OCI-LY7 (cell line): ENCODE measurements at regions not wholly inside any gene's neighbourhood (a gene's known extent, or its start where the extent isn't known, plus 50 kb on each side); places are given as distances from the start of the nearest gene placed in this dataset.

Source experiments
- BruUV-seq: library from RNA; stranded (reverse); fragments of 400-500 nt; replicated peaks from 2 replicates; lab custom pipeline; 2021; lab: Mats Ljungman, UMichigan
- CTCF ChIA-PET: fragments of 300-600 bp; sonication (Branson Sonifier 250); formaldehyde crosslinking; loops from one replicate; lab custom pipeline; 2022; ENCODE audit warnings: antibody characterized with exemption; ENCODE audit not compliant: unreplicated experiment; lab: Charles Lee
- POLR2A ChIA-PET: fragments of 300-600 bp; sonication (Branson Sonifier 250); formaldehyde crosslinking; loops from one replicate; lab custom pipeline; 2022; ENCODE audit warnings: antibody characterized with exemption; lab: Charles Lee
- DNase-seq: peaks from one replicate; pipeline ENCODE4 v3.0.0-alpha.2; 2015; ENCODE audit warnings: low spot score
- H2AFZ ChIP-seq: fragments of 200-600 bp; sonication (generic), shearing (Covaris generic); 2 replicates; pipeline ENCODE4 v1.6.1; 2014; ENCODE audit warnings: mild to moderate bottlenecking, antibody characterized with exemption, low read length, moderate library complexity
- H3K27ac ChIP-seq: fragments of 200-600 bp; sonication (generic); 2 replicates; pipeline ENCODE4 v1.5.1; 2014; ENCODE audit warnings: mixed run types, low read depth, mild to moderate bottlenecking, moderate library complexity, low read length, inconsistent platforms; ENCODE audit not compliant: poor library complexity, severe bottlenecking
- H3K36me3 ChIP-seq: fragments of 200-600 bp; sonication (generic); 2 replicates; pipeline ENCODE4 v1.6.1; 2014; ENCODE audit warnings: mild to moderate bottlenecking, antibody characterized with exemption, low read length, moderate library complexity, mixed read lengths; ENCODE audit not compliant: insufficient read depth
- H3K4me1 ChIP-seq: fragments of 200-600 bp; sonication (generic); 2 replicates; pipeline ENCODE4 v1.5.1; 2014; ENCODE audit warnings: mild to moderate bottlenecking, low read length; ENCODE audit not compliant: insufficient read depth, poor library complexity, severe bottlenecking
- H3K4me2 ChIP-seq: fragments of 200-600 bp; sonication (generic); 2 replicates; pipeline ENCODE4 v1.6.1; 2014; ENCODE audit warnings: mild to moderate bottlenecking, low read length
- H3K4me3 ChIP-seq: fragments of 200-600 bp; sonication (generic); 2 replicates; pipeline ENCODE4 v1.5.1; 2014; ENCODE audit warnings: mild to moderate bottlenecking, low read depth, low read length; ENCODE audit not compliant: poor library complexity, severe bottlenecking
- H3K79me2 ChIP-seq: fragments of 200-600 bp; sonication (generic); 2 replicates; pipeline ENCODE4 v1.6.1; 2016; ENCODE audit warnings: low read depth, mild to moderate bottlenecking, low read length, moderate library complexity, mixed read lengths; ENCODE audit not compliant: insufficient read depth
- H3K9me2 ChIP-seq: fragments of 200-600 bp; sonication (generic); 2 replicates; pipeline ENCODE4 v1.6.1; 2016; ENCODE audit warnings: mild to moderate bottlenecking, low read length, mixed read lengths; ENCODE audit not compliant: insufficient read depth
- H3K9me3 ChIP-seq: fragments of 200-600 bp; sonication (generic); 2 replicates; pipeline ENCODE4 v1.6.1; 2014; ENCODE audit warnings: mild to moderate bottlenecking, mixed run types, low read length, mixed read lengths
- H4K20me1 ChIP-seq: fragments of 200-600 bp; sonication (generic); 2 replicates; pipeline ENCODE4 v1.6.1; 2014; ENCODE audit warnings: mild to moderate bottlenecking, antibody characterized with exemption, low read length, moderate library complexity, mixed read lengths; ENCODE audit not compliant: insufficient read depth
- EZH2phosphoT487 ChIP-seq: fragments of 200-600 bp; sonication (generic); IDR thresholded peaks from 2 replicates; pipeline ENCODE4 v1.6.1; 2018; ENCODE audit warnings: low read depth, borderline replicate concordance, mild to moderate bottlenecking, mixed run types, antibody characterized with exemption, low read length, moderate library complexity, mixed read lengths
- intact Hi-C: fragments of 100-400 bp; cut with micrococcal nuclease; formaldehyde crosslinking; loops from one replicate; pipeline ENCODE4 v1.10.0; 2022; ENCODE audit not compliant: unreplicated experiment
- TF ChIP-seq, protein P1 (sequence below): fragments of 200-600 bp; sonication (generic); conservative IDR thresholded peaks from 2 replicates; pipeline ENCODE4 v1.5.1; 2014; ENCODE audit warnings: mild to moderate bottlenecking, antibody characterized with exemption, low read length, moderate library complexity, mixed read lengths

DNA sequence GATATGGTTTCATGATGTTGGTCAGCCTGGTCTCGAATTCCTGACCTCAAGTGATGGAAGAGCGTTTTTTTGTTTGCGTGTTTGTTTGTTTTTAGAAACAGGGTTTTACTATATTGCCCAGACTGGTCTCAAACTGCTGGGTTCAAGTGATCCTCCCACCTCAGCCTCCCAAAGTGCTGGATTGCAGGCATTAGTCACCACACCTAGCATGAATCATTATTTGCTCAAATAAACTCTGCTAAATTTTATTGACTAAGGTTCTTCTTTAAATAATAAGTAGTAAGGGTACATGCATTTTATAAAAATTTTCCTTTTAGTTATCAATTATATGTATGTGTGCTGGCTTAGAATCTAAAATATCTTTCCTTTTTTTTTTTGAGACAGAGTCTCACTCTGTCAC is 52.9 kb downstream of the ZBTB9 start:
- Histone ChIP-seq H3K4me1 (no peaks in the 10 kb centered on the region), H3K4me3 (no peak overlapping the region), H3K4me2 (no peak overlapping the region), H3K27ac (no peak overlapping the region), H3K9me2 (no peaks in the 10 kb centered on the region), H4K20me1 (no peaks in the 10 kb centered on the region), H2AFZ (no peak overlapping the region), H3K9me3 (no peaks in the 10 kb centered on the region), H3K36me3 (no peaks in the 10 kb centered on the region), H3K79me2 (no peaks in the 10 kb centered on the region)
- TF ChIP-seq EZH2phosphoT487, result no peak
- TF ChIP-seq, protein P1, sequence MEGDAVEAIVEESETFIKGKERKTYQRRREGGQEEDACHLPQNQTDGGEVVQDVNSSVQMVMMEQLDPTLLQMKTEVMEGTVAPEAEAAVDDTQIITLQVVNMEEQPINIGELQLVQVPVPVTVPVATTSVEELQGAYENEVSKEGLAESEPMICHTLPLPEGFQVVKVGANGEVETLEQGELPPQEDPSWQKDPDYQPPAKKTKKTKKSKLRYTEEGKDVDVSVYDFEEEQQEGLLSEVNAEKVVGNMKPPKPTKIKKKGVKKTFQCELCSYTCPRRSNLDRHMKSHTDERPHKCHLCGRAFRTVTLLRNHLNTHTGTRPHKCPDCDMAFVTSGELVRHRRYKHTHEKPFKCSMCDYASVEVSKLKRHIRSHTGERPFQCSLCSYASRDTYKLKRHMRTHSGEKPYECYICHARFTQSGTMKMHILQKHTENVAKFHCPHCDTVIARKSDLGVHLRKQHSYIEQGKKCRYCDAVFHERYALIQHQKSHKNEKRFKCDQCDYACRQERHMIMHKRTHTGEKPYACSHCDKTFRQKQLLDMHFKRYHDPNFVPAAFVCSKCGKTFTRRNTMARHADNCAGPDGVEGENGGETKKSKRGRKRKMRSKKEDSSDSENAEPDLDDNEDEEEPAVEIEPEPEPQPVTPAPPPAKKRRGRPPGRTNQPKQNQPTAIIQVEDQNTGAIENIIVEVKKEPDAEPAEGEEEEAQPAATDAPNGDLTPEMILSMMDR, result no peak
- no peak for DNase-seq
- CTCF ChIA-PET, result no interaction called here
- POLR2A ChIA-PET, result no interaction called here
- no TSS peak for BruUV-seq
- intact Hi-C loops, result no loop called here

DNA sequence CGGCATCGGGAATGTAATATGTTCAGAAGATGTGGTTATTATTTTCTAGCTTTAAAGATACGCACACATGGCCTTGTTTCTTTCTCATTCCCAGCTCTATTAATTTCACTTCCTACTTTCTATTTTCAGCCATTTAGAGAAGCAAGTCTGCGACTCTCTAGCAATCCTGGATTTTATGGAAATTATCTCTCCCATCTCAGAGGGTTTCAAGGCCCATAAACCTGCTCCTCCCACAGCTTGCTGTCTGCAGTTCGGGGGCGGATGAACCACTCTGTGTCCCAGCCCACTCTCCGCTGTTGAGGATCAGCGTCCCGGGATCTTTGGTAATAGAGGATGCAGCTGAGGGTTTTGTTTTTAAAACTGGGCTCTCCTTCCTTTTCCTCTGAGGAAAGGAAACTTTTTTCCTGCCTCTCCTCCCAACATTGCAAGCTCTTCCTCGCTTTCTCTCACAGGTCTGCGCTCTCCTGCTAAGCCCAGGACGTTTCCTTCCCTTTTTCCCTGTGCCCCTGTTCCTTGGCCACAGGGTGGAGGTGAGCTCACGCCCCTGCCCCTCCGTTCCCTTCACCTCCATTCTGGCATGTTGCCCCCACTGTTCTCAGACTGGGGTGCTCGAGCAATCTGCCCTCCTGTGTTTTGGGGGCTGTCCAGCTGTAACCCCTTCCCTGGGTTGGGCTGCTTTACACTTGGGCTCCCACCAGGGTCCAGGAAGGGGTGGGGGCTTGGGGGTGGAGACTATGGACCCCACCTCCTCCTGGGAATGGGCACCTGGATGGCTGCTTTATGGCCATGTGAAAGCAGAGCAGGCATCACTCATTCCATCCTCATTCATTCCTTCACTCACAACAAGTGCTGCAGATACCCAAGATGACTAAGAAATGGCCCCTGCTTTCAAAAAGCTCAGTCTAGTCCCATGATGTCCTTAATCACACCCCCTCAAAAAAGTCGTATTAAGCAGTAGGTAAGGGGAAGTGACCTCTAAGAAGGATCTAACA is 54.9 kb downstream of the ZBTB9 start:
- no peak for DNase-seq
- H3K4me2 ChIP-seq, result no peak overlapping the region
- H3K27ac ChIP-seq, result no peak overlapping the region
- no peaks in the 10 kb centered on the region for H3K9me2 ChIP-seq
- no TSS peak for BruUV-seq
- intact Hi-C loops, result no loop called here
- no peaks in the 10 kb centered on the region for H3K36me3 ChIP-seq
- POLR2A ChIA-PET, result interaction anchor here (0.6 to 0.7 kb wide), 2 partner anchors 41 to 165 kb away, joined by 3 to 5 read pairs; no protein-coding TSS in a partner anchor
- H3K9me3 ChIP-seq, result no peaks in the 10 kb centered on the region
- TF ChIP-seq EZH2phosphoT487, result no peak
- TF ChIP-seq, protein P1, result no peak
- no peak overlapping the region for H3K4me3 ChIP-seq
- no peaks in the 10 kb centered on the region for H3K4me1 ChIP-seq
- H2AFZ ChIP-seq, result no peak overlapping the region
- H3K79me2 ChIP-seq, result no peaks in the 10 kb centered on the region
- CTCF ChIA-PET, result no interaction called here
- no peaks in the 10 kb centered on the region for H4K20me1 ChIP-seq

DNA sequence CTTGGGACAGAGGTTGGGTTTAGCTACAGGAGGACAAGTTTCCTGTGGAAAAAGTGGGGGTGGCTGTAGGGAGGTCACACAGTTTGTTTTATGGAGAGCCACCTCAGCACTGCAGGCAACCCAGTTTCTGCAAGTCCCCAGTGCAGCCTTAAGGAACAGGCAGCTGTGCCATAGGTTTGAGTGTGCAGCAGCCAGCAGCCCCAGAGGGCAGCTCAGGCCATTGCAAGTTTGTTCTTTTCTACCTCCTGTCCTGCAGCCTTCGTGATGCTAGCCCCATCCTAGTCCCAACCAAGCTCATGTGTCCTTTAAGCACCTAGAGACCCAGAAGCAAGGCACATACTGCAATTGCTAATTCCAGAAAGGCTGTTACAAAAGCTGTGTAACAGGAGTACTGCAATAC is 58.8 kb downstream of the ZBTB9 start:
- Histone ChIP-seq H3K4me3 (no peak overlapping the region), H3K4me1 (no peaks in the 10 kb centered on the region), H2AFZ (no peak overlapping the region), H3K9me2 (no peaks in the 10 kb centered on the region), H3K27ac (no peak overlapping the region), H3K36me3 (no peaks in the 10 kb centered on the region), H3K79me2 (no peaks in the 10 kb centered on the region), H3K9me3 (no peaks in the 10 kb centered on the region), H3K4me2 (no peak overlapping the region), H4K20me1 (no peaks in the 10 kb centered on the region)
- ChIA-PET POLR2A (interaction anchor here (0.6 kb wide), 2 partner anchors 26 to 479 kb away, joined by 4 to 5 read pairs; no protein-coding TSS in a partner anchor), CTCF (interaction anchor here (0.6 kb wide), 1 partner anchor 170 kb away, joined by 3 read pairs; no protein-coding TSS in a partner anchor)
- BruUV-seq, result no TSS peak
- no peak for TF ChIP-seq EZH2phosphoT487
- TF ChIP-seq, protein P1, result no peak
- intact Hi-C loops, result no loop called here
- no peak for DNase-seq
